Nephron (organoid): ENCODE measurements at regions not wholly inside any gene's neighbourhood (a gene's known extent, or its start where the extent isn't known, plus 50 kb on each side); places are given as distances from the start of the nearest gene placed in this dataset.

Experiments
- H3K27ac Mint-ChIP-seq, 3 experiments: 2 replicates each; pipeline ENCODE4 v1.8.0; 2020; ENCODE audit warnings: mixed read lengths in 3 of 3, mild to moderate bottlenecking in 2 of 3, moderate library complexity in 1 of 3
- H3K27me3 Mint-ChIP-seq: 2 replicates; pipeline ENCODE4 v1.8.0; 2021; ENCODE audit warnings: low read depth, mild to moderate bottlenecking, moderate library complexity, mixed read lengths
- H3K36me3 Mint-ChIP-seq: 2 replicates; pipeline ENCODE4 v1.8.0; 2020; ENCODE audit warnings: low read depth, mixed read lengths
- H3K4me1 Mint-ChIP-seq: 2 replicates; pipeline ENCODE4 v1.8.0; 2020; ENCODE audit warnings: mixed read lengths
- H3K4me3 Mint-ChIP-seq, 3 experiments: 2 replicates each; pipeline ENCODE4 v1.8.0; 2020; ENCODE audit warnings: mild to moderate bottlenecking in 3 of 3, mixed read lengths in 3 of 3, moderate library complexity in 2 of 3
- H3K9me3 Mint-ChIP-seq: 2 replicates; pipeline ENCODE4 v1.8.0; 2020; ENCODE audit warnings: mixed read lengths
- CTCF ChIP-seq, 3 experiments: fragments of 200-600 bp; sonication (generic); IDR thresholded peaks; one replicate each; pipeline ENCODE4 v1.5.0; 2021; ENCODE audit warnings: antibody characterized with exemption in 3 of 3; ENCODE audit not compliant: unreplicated experiment in 3 of 3

DNA sequence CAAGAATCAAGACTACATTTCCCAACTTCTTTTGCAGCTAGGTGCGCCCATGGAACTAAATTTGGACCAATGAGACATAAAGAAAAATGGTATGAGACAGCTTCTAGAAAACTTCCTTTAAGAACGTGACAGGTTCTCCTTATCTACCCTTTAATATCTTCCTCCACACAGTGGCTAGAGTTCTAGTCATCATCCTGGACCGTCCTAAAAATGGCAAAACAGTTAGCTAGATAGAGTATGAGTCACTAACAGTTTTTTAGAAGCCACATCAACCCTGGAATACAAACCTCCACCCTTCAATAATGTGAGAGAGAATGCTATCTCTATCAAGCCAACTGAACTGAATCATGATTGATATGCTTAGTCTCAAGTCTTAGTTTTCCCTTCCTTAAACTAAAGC is 267.9 kb upstream of the SLC7A11 start:
- Mint-ChIP-seq H3K36me3 (no peaks in the 10 kb centered on the region), H3K9me3 (peaks cover 16% of the 10 kb centered on the region), H3K4me1 (peaks cover 23% of the 10 kb centered on the region), H3K27ac (no peak overlapping the region), H3K4me3 (no peak overlapping the region), H3K27me3 (no peaks in the 10 kb centered on the region)
- no peak for TF ChIP-seq CTCF (IDR thresholded peaks at IDR 0.05; ENCODE audit: unreplicated experiment in 3 of 3)

DNA sequence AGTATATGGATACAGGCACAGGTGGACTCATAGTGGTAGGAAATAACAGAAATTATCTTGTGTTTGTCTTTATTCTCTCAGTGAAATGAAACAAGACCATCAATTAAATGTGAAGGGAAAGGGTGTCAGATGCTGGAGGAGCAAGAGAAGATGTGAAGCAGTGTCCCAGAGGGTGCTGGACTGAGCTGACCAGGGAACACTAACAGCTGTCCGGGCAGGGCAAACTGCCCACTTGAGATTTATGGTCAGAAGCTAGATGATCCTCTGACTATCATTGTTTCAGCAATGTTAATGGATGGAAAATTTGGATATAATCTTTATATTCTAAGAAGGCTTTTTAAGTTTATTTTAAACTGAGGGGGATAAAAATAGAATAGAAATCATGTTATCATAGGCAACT is 267.2 kb upstream of the SLC7A11 start:
- Mint-ChIP-seq H3K9me3 (peaks cover 21% of the 10 kb centered on the region), H3K27me3 (no peaks in the 10 kb centered on the region), H3K4me1 (peaks cover 23% of the 10 kb centered on the region), H3K27ac (no peak overlapping the region), H3K36me3 (no peaks in the 10 kb centered on the region), H3K4me3 (no peak overlapping the region)
- TF ChIP-seq CTCF (IDR thresholded peaks at IDR 0.05; ENCODE audit: unreplicated experiment in 3 of 3), result no peak

GRCh38 chr4:138507522-138507921 is 265.4 kb upstream of the SLC7A11 start:
- Mint-ChIP-seq H3K9me3 (peaks cover 34% of the 10 kb centered on the region), H3K4me1 (peaks cover 11% of the 10 kb centered on the region), H3K27me3 (no peaks in the 10 kb centered on the region), H3K36me3 (no peaks in the 10 kb centered on the region), H3K27ac (no peak overlapping the region), H3K4me3 (no peak overlapping the region)
- TF ChIP-seq CTCF (IDR thresholded peaks at IDR 0.05; ENCODE audit: unreplicated experiment in 3 of 3), result no peak

GRCh38 chr4:138501614-138502013 is 259.5 kb upstream of the SLC7A11 start:
- Mint-ChIP-seq H3K4me1 (peaks cover 6% of the 10 kb centered on the region), H3K27ac (no peak overlapping the region)
- no peak for TF ChIP-seq CTCF (IDR thresholded peaks at IDR 0.05; ENCODE audit: unreplicated experiment in 3 of 3)

GRCh38 chr4:138500869-138501268 is 258.7 kb upstream of the SLC7A11 start:
- H3K4me1 Mint-ChIP-seq, result peaks cover 6% of the 10 kb centered on the region

More at GRCh38 chr4:138501614-138502013, 259.5 kb upstream of the SLC7A11 start:
- H3K9me3 Mint-ChIP-seq, result peaks cover 75% of the 10 kb centered on the region
- no peak overlapping the region for H3K4me3 Mint-ChIP-seq
- no peaks in the 10 kb centered on the region for H3K36me3 Mint-ChIP-seq
- peaks cover 5% of the 10 kb centered on the region for H3K27me3 Mint-ChIP-seq

More at GRCh38 chr4:138500869-138501268, 258.7 kb upstream of the SLC7A11 start:
- no peak for TF ChIP-seq CTCF (IDR thresholded peaks at IDR 0.05; ENCODE audit: unreplicated experiment in 3 of 3)
- Mint-ChIP-seq H3K36me3 (no peaks in the 10 kb centered on the region), H3K27me3 (peaks cover 5% of the 10 kb centered on the region), H3K27ac (no peak overlapping the region), H3K4me3 (no peak overlapping the region), H3K9me3 (peaks cover 75% of the 10 kb centered on the region)
